Suprapubic skin (tissue), 4 donors: ENCODE measurements at regions not wholly inside any gene's neighbourhood (a gene's known extent, or its start where the extent isn't known, plus 50 kb on each side); places are given as distances from the start of the nearest gene placed in this dataset.

ENCODE experiments used
- CTCF ChIP-seq, 2 donors: fragments of 200-600 bp in 1 of 2; fragments of 450-650 bp in 1 of 2; sonication (generic) in 1 of 2; IDR thresholded peaks; one replicate each; pipeline ENCODE4 v1.5.1; 2016 to 2019; ENCODE audit warnings: antibody characterized with exemption in 2 of 2, mild to moderate bottlenecking in 1 of 2, moderate library complexity in 1 of 2
- EP300 ChIP-seq: sonication (generic); formaldehyde crosslinking; IDR thresholded peaks from one replicate; pipeline ENCODE4 v1.6.1; 2017; ENCODE audit warnings: antibody characterized with exemption
- POLR2A ChIP-seq, 2 donors: fragments of 450-650 bp; IDR thresholded peaks; one replicate each; pipeline ENCODE4 v1.6.1; 2017; ENCODE audit warnings: antibody characterized with exemption in 2 of 2, mild to moderate bottlenecking in 2 of 2, moderate library complexity in 2 of 2
- POLR2AphosphoS5 ChIP-seq, 3 donors: sonication (generic); formaldehyde crosslinking; IDR thresholded peaks; one replicate each; pipeline ENCODE4 v1.6.1; 2017; ENCODE audit warnings: antibody characterized with exemption in 3 of 3

- TF ChIP-seq CTCF (IDR thresholded peaks at IDR 0.05) (no peak), EP300 (no peak), POLR2A (IDR thresholded peaks at IDR 0.05) (no peak), POLR2AphosphoS5 (IDR thresholded peaks at IDR 0.05) (no peak)
These were observed 95.9 kb downstream of the ABCC12 start for GRCh38 chr16:48059936-48060335.
